Activated T-cell treated with anti-CD3 and anti-CD28 coated beads for 24 hours (primary cell): ENCODE measurements at regions not wholly inside any gene's neighbourhood (a gene's known extent, or its start where the extent isn't known, plus 50 kb on each side); places are given as distances from the start of the nearest gene placed in this dataset.

Experiments used
- DNase-seq: peaks from one replicate; pipeline ENCODE4 v3.0.0-alpha.2; 2020; ENCODE audit warnings: low read depth

GRCh38 chr2:16275131-16275530 is 334.8 kb downstream of the MYCN start:
- DNase-seq: no peak

- DNase-seq: no peak
These were observed 332.8 kb downstream of the MYCN start for GRCh38 chr2:16273111-16273510.

- DNase-seq: no peak
These were observed 331.9 kb downstream of the MYCN start for GRCh38 chr2:16272038-16272788.

DNA sequence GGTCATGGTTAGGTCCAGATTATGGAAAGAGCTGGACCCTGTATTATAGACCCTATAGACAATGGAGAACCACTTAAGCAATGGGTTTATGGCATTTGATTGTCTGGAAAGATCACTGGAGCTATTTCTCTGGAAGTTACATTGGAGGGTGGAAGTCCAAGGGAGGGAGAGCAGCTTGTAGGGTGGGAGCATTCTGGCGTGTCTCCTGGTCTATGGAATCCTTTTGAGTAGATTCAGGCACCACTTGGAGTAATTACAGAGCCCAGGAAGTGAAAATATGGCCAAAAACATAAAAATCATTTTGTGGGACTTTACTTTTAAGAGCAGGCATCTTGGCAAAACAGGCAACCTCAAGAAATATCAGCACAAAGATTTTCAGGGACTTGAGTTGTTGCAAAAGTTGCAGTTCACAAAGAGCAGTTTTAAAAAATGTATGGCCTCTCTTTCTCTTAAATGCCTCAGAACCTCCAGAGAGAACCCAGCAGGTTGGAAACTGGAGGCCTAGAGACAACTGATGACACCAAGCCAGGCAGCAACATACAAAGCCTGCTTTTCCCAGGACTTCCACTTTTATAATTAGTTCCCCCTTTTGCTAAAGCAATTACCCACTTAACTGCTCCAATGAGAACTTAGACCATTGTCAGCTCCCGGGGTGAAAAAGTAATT is 331.0 kb downstream of the MYCN start:
- no peak for DNase-seq

GRCh38 chr2:16270441-16270840 is 330.1 kb downstream of the MYCN start:
- no peak for DNase-seq

GRCh38 chr2:16268301-16269000 is 328.1 kb downstream of the MYCN start:
- DNase-seq: no peak

GRCh38 chr2:16266571-16266970 is 326.2 kb downstream of the MYCN start:
- DNase-seq: no peak

- DNase-seq: no peak
These were observed 324.7 kb downstream of the MYCN start for GRCh38 chr2:16264931-16265540.

DNA sequence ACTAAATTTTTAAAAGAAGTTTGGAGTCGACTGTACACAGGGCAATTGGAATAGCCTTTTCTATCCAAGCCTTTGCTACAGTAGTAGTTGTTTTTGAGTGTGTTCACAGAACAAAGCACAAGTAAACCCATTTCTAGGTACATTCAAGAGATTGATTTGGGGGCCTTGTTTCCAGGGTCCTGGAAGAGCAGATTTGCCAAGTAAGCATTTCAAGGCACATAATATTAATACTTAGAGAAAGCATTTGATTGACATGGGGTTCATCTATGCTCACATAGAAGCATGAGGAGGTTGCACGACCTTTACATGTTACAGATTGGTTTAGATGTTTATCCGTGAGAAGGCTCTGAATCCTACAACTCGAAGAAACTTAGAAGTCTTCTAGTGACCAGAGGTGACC is 324.1 kb downstream of the MYCN start:
- DNase-seq: no peak

GRCh38 chr2:16263241-16263890 is 323.0 kb downstream of the MYCN start:
- DNase-seq: no peak

GRCh38 chr2:16262526-16263178 is 322.3 kb downstream of the MYCN start:
- no peak for DNase-seq

GRCh38 chr2:16261791-16262190 is 321.4 kb downstream of the MYCN start:
- DNase-seq: no peak

GRCh38 chr2:16261071-16261470 is 320.7 kb downstream of the MYCN start:
- no peak for DNase-seq

GRCh38 chr2:16260041-16260830 is 319.9 kb downstream of the MYCN start:
- no peak for DNase-seq

- no peak for DNase-seq
These were observed 318.7 kb downstream of the MYCN start for GRCh38 chr2:16259010-16259409.

GRCh38 chr2:16258350-16258749 is 318.0 kb downstream of the MYCN start:
- no peak for DNase-seq

- no peak for DNase-seq
These were observed 317.1 kb downstream of the MYCN start for GRCh38 chr2:16257322-16258028.

GRCh38 chr2:16256601-16257321 is 316.4 kb downstream of the MYCN start:
- DNase-seq: no peak

- no peak for DNase-seq
These were observed 314.8 kb downstream of the MYCN start for GRCh38 chr2:16255120-16255519.
